ENCODE measurements at regions not wholly inside any gene's neighbourhood (a gene's known extent, or its start where the extent isn't known, plus 50 kb on each side); places are given as distances from the start of the nearest gene placed in this dataset.
A peak's percentile ranks its signal among the peaks of the same experiment; 100 is the strongest.

- no peak for TF ChIP-seq E2F1 (CRISPR knock-in tag; IDR thresholded peaks at IDR 0.05)
- TF ChIP-seq HNRNPUL1 (IDR thresholded peaks at IDR 0.05; ENCODE audit: low read depth, low read length) = no peak
- TF ChIP-seq SALL2 (CRISPR knock-in tag; IDR thresholded peaks at IDR 0.05) = no peak
- TF ChIP-seq ZBTB10 (CRISPR knock-in tag; IDR thresholded peaks at IDR 0.05; ENCODE audit: borderline replicate concordance) = peak; percentile 97
- TF ChIP-seq NFE2L2 (IDR thresholded peaks at IDR 0.05; ENCODE audit: low read length) = no peak
- TF ChIP-seq KAT7 (CRISPR knock-in tag; IDR thresholded peaks at IDR 0.05; ENCODE audit: borderline replicate concordance) = peak; percentile 81; the same call in 1 of the 2 replicates
- TF ChIP-seq ZNF432 (CRISPR knock-in tag; IDR thresholded peaks at IDR 0.05; ENCODE audit: borderline replicate concordance) = no peak
- TF ChIP-seq SNRNP70 (IDR thresholded peaks at IDR 0.05; ENCODE audit: low read depth, low read length) = no peak
- no peak for TF ChIP-seq SAFB2 (CRISPR knock-in tag; IDR thresholded peaks at IDR 0.05; ENCODE audit: borderline replicate concordance, low read depth)
- TF ChIP-seq ATF4 (CRISPR knock-in tag; IDR thresholded peaks at IDR 0.05) = peak in 1 of 2 experiments; percentile 89; a peak in 2 of 4 replicates
- peak; percentile 86; the same call in 1 of the 2 replicates for TF ChIP-seq ZBTB34 (CRISPR knock-in tag; IDR thresholded peaks at IDR 0.05)
- TF ChIP-seq ZNF615 (CRISPR knock-in tag; IDR thresholded peaks at IDR 0.05; ENCODE audit: borderline replicate concordance) = no peak
- no peak for TF ChIP-seq TIGD3 (CRISPR knock-in tag; IDR thresholded peaks at IDR 0.05; ENCODE audit: borderline replicate concordance)
- peak; percentile 57; the same call in 1 of the 2 replicates for TF ChIP-seq ZNF652 (CRISPR knock-in tag; IDR thresholded peaks at IDR 0.05; ENCODE audit: borderline replicate concordance, low read depth)
- TF ChIP-seq RBAK (CRISPR knock-in tag; IDR thresholded peaks at IDR 0.05) = peak; percentile 81; the same call in 1 of the 2 replicates
- peak; percentile 87; the same call in 1 of the 2 replicates for TF ChIP-seq CBX5 (CRISPR knock-in tag; IDR thresholded peaks at IDR 0.05; ENCODE audit: borderline replicate concordance)
- no peak; the same call in 1 of the 2 replicates for TF ChIP-seq GMEB2 (CRISPR knock-in tag; IDR thresholded peaks at IDR 0.05; ENCODE audit: low read depth)
- 0 out of 2 replicates have a peak, but pooled peaks have one; percentile 58 for TF ChIP-seq ZNF292 (CRISPR knock-in tag; IDR thresholded peaks at IDR 0.05; ENCODE audit: borderline replicate concordance, low read depth)
Measured at GRCh38 chr9:682633-683508, 158.6 kb upstream of the DMRT1 start (continued).

Data from HepG2 (cell line).